OCI-LY7 (cell line): ENCODE measurements at regions not wholly inside any gene's neighbourhood (a gene's known extent, or its start where the extent isn't known, plus 50 kb on each side); places are given as distances from the start of the nearest gene placed in this dataset.

Experiments
- BruUV-seq: library from RNA; stranded (reverse); fragments of 400-500 nt; replicated peaks from 2 replicates; lab custom pipeline; 2021; lab: Mats Ljungman, UMichigan
- CTCF ChIA-PET: fragments of 300-600 bp; sonication (Branson Sonifier 250); formaldehyde crosslinking; loops from one replicate; lab custom pipeline; 2022; ENCODE audit warnings: antibody characterized with exemption; ENCODE audit not compliant: unreplicated experiment; lab: Charles Lee
- POLR2A ChIA-PET: fragments of 300-600 bp; sonication (Branson Sonifier 250); formaldehyde crosslinking; loops from one replicate; lab custom pipeline; 2022; ENCODE audit warnings: antibody characterized with exemption; lab: Charles Lee
- DNase-seq: peaks from one replicate; pipeline ENCODE4 v3.0.0-alpha.2; 2015; ENCODE audit warnings: low spot score
- H2AFZ ChIP-seq: fragments of 200-600 bp; sonication (generic), shearing (Covaris generic); 2 replicates; pipeline ENCODE4 v1.6.1; 2014; ENCODE audit warnings: mild to moderate bottlenecking, antibody characterized with exemption, low read length, moderate library complexity
- H3K27ac ChIP-seq: fragments of 200-600 bp; sonication (generic); 2 replicates; pipeline ENCODE4 v1.5.1; 2014; ENCODE audit warnings: mixed run types, low read depth, mild to moderate bottlenecking, moderate library complexity, low read length, inconsistent platforms; ENCODE audit not compliant: poor library complexity, severe bottlenecking
- H3K36me3 ChIP-seq: fragments of 200-600 bp; sonication (generic); 2 replicates; pipeline ENCODE4 v1.6.1; 2014; ENCODE audit warnings: mild to moderate bottlenecking, antibody characterized with exemption, low read length, moderate library complexity, mixed read lengths; ENCODE audit not compliant: insufficient read depth
- H3K4me1 ChIP-seq: fragments of 200-600 bp; sonication (generic); 2 replicates; pipeline ENCODE4 v1.5.1; 2014; ENCODE audit warnings: mild to moderate bottlenecking, low read length; ENCODE audit not compliant: insufficient read depth, poor library complexity, severe bottlenecking
- H3K4me2 ChIP-seq: fragments of 200-600 bp; sonication (generic); 2 replicates; pipeline ENCODE4 v1.6.1; 2014; ENCODE audit warnings: mild to moderate bottlenecking, low read length
- H3K4me3 ChIP-seq: fragments of 200-600 bp; sonication (generic); 2 replicates; pipeline ENCODE4 v1.5.1; 2014; ENCODE audit warnings: mild to moderate bottlenecking, low read depth, low read length; ENCODE audit not compliant: poor library complexity, severe bottlenecking
- H3K79me2 ChIP-seq: fragments of 200-600 bp; sonication (generic); 2 replicates; pipeline ENCODE4 v1.6.1; 2016; ENCODE audit warnings: low read depth, mild to moderate bottlenecking, low read length, moderate library complexity, mixed read lengths; ENCODE audit not compliant: insufficient read depth
- H3K9me2 ChIP-seq: fragments of 200-600 bp; sonication (generic); 2 replicates; pipeline ENCODE4 v1.6.1; 2016; ENCODE audit warnings: mild to moderate bottlenecking, low read length, mixed read lengths; ENCODE audit not compliant: insufficient read depth
- H3K9me3 ChIP-seq: fragments of 200-600 bp; sonication (generic); 2 replicates; pipeline ENCODE4 v1.6.1; 2014; ENCODE audit warnings: mild to moderate bottlenecking, mixed run types, low read length, mixed read lengths
- H4K20me1 ChIP-seq: fragments of 200-600 bp; sonication (generic); 2 replicates; pipeline ENCODE4 v1.6.1; 2014; ENCODE audit warnings: mild to moderate bottlenecking, antibody characterized with exemption, low read length, moderate library complexity, mixed read lengths; ENCODE audit not compliant: insufficient read depth
- CTCF ChIP-seq: fragments of 200-600 bp; sonication (generic); conservative IDR thresholded peaks from 2 replicates; pipeline ENCODE4 v1.5.1; 2014; ENCODE audit warnings: mild to moderate bottlenecking, antibody characterized with exemption, low read length, moderate library complexity, mixed read lengths
- EZH2phosphoT487 ChIP-seq: fragments of 200-600 bp; sonication (generic); IDR thresholded peaks from 2 replicates; pipeline ENCODE4 v1.6.1; 2018; ENCODE audit warnings: low read depth, borderline replicate concordance, mild to moderate bottlenecking, mixed run types, antibody characterized with exemption, low read length, moderate library complexity, mixed read lengths
- intact Hi-C: fragments of 100-400 bp; cut with micrococcal nuclease; formaldehyde crosslinking; loops from one replicate; pipeline ENCODE4 v1.10.0; 2022; ENCODE audit not compliant: unreplicated experiment

DNA sequence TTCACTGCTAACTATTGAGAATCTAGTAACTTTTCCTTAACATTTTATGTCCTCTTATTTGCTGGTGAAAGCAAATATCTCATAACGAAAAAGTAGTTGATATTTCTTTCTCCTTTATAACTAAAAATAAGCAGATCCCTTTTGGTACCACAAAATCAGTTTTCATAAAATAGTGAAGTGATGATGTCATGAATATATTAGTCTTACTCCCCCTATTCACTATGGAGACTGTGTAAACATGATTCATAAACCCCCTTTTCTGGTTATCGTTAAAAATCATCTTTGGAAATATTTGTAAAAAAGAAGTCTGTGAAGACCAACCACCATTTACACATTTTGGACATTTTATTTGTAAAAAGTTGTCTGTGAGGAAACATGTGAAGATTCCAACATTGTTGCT, 734.9 kb downstream of the NUP35 start:
- no TSS peak for BruUV-seq
- Histone ChIP-seq H3K4me3 (no peak overlapping the region), H3K27ac (no peak overlapping the region), H3K4me2 (no peak overlapping the region), H4K20me1 (no peaks in the 10 kb centered on the region), H3K36me3 (no peaks in the 10 kb centered on the region), H3K9me2 (no peaks in the 10 kb centered on the region), H2AFZ (no peak overlapping the region), H3K79me2 (no peaks in the 10 kb centered on the region), H3K9me3 (no peaks in the 10 kb centered on the region), H3K4me1 (no peaks in the 10 kb centered on the region)
- intact Hi-C loops = no loop called here
- DNase-seq = no peak
- CTCF ChIA-PET = no interaction called here
- POLR2A ChIA-PET = no interaction called here
- no peak for TF ChIP-seq CTCF
- TF ChIP-seq EZH2phosphoT487 = no peak

GRCh38 chr2:183866666-183867065, 731.7 kb upstream of the ZNF804A start:
- Histone ChIP-seq H3K4me1 (no peaks in the 10 kb centered on the region), H3K9me2 (no peaks in the 10 kb centered on the region), H3K4me3 (no peak overlapping the region), H3K79me2 (no peaks in the 10 kb centered on the region), H3K9me3 (no peaks in the 10 kb centered on the region), H2AFZ (no peak overlapping the region), H3K4me2 (no peak overlapping the region), H3K27ac (no peak overlapping the region), H4K20me1 (no peaks in the 10 kb centered on the region), H3K36me3 (no peaks in the 10 kb centered on the region)
- no peak for TF ChIP-seq EZH2phosphoT487
- no peak for TF ChIP-seq CTCF
- DNase-seq = no peak
- ChIA-PET POLR2A (interaction anchor here (0.6 to 0.8 kb wide), 2 partner anchors 18 to 1801 kb away, joined by 5 read pairs; no protein-coding TSS in a partner anchor), CTCF (no interaction called here)
- no TSS peak for BruUV-seq
- intact Hi-C loops = no loop called here

GRCh38 chr2:183867206-183867605, 731.1 kb upstream of the ZNF804A start:
- H3K79me2 ChIP-seq = no peaks in the 10 kb centered on the region
- no peak for TF ChIP-seq EZH2phosphoT487
- TF ChIP-seq CTCF = no peak
- ChIA-PET POLR2A (interaction anchor here (0.6 to 0.8 kb wide), 3 partner anchors 19 to 1800 kb away, joined by 3 to 5 read pairs (median 5); no protein-coding TSS in a partner anchor), CTCF (no interaction called here)
- no peaks in the 10 kb centered on the region for H3K9me2 ChIP-seq
- intact Hi-C loops = no loop called here
- no peaks in the 10 kb centered on the region for H3K9me3 ChIP-seq
- H3K4me3 ChIP-seq = no peak overlapping the region
- no peak overlapping the region for H3K4me2 ChIP-seq
- DNase-seq = no peak
- H4K20me1 ChIP-seq = no peaks in the 10 kb centered on the region
- H2AFZ ChIP-seq = no peak overlapping the region
- H3K27ac ChIP-seq = no peak overlapping the region
- no peaks in the 10 kb centered on the region for H3K36me3 ChIP-seq
- H3K4me1 ChIP-seq = no peaks in the 10 kb centered on the region
- no TSS peak for BruUV-seq
